ENCODE measurements at regions not wholly inside any gene's neighbourhood (a gene's known extent, or its start where the extent isn't known, plus 50 kb on each side); places are given as distances from the start of the nearest gene placed in this dataset.
"Not testable (repeated sequence)": the region's sequence is repeated elsewhere in the genome, so short reads cannot be mapped to it uniquely, and the experiment has no call there.

DNA sequence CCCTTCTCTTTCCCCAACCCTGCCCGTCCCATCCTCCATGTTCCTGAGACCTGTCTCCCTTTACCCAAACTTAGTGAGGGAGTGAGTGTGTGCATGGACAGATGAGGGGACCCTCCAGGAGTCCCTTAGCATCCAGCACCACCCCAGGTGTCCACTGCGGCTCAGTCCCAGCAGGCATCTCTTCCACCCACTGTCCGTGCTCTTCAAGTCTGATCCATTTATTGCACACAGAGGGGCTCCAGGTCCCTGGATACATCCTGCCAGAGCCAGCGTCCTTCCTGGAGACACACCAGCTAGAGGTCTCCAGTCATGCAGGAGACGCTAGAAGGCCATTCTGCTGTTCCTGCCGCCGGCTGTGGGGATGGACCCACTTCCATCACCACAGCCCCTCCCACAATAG lies 239.2 kb downstream of the ADGRD1 start:
- no peak for FAIRE-seq

DNA sequence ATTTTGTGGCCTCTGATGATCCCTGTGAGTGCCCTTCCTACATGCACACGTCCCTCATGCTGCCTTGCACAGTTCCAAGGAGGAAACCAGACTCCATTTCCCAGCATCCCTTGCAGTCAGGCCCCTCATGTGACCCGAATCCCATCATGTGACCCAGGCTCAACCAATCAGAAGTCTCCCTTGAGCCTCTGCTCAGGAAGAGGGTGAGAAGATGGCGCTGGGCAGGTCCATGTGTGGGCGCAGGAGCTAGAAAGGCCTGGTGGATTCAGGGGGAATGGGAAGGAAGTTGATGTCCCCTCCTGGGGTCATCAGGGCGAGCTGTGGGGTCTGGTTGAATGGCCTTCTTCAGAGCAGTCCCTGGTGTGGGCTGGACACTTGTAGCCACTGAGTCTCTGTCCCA lies 240.5 kb downstream of the ADGRD1 start:
- FAIRE-seq: no peak

DNA sequence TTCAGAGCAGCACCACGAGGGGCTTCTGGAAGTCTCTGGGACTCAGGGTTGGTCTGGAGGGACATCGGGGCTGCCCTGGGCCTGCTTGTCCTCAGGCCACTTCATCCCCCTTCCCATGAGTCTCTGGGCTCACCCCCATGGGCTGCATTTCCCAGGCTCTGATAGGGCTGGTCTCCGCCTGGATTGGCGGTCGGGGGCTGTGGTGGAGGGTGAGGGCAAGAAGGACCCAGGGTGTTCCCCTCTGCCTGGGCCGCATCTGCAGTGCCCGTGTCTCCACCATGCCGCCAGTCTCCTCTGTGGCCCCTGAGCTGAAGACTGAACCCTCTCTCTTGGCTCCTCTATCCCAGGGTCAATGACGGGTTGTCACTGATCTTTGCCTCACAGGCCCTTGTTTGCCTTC lies 242.1 kb downstream of the ADGRD1 start:
- FAIRE-seq: no peak

DNA sequence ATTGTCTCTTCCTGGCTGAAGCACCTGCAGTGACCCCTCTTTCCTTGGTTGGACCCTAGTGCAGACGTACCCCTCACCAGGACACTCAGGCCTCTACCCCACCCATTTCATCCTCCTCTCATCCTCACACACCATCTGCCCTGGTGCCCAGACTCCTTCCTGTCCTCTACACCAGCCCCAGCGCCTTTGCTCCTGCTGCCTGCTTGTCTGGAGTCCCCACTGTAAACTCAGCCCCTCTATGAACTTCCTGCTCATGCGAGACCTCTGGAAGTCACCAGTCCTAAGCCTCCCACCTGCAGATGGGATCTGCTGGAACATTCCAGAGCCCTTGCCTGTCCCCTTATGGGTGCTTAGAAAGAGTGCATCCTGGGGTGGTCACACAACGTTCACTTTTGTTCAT lies 242.5 kb downstream of the ADGRD1 start:
- FAIRE-seq: no peak

DNA sequence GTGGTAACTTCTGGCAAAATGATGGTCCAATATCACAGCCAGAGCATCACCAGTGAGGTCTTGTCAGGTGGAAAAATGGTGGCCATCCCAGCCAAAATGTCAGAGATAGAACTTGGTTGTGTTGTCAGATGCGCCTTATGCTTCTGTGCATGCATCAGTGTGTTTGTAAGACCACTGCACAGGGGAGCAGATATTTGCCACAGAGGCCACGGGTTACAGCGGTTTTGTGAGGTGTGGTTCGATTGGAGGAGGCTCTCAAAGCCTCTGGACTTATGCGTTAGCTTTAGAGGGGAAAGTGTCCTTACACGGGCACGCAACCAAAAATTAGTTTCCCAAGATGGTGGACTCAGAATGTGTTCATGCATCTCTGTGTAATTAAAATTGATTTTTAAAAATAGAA lies 243.8 kb downstream of the ADGRD1 start:
- no peak for FAIRE-seq

DNA sequence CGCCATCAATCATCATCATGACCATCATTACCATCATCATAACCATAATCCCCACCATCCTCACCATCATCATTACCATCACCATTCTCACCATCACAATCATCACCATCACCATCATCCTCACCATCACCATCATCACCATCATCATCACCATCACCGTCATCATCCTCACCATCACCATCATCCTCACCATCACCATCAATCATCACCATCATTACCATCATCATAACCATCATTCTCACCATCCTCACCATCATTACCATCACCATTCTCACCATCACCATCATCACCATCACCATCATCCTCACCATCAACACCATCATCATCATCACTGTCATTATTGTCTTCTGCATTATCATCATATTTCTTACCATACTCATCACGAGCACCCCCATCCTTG lies 245.5 kb downstream of the ADGRD1 start:
- FAIRE-seq: no peak

DNA sequence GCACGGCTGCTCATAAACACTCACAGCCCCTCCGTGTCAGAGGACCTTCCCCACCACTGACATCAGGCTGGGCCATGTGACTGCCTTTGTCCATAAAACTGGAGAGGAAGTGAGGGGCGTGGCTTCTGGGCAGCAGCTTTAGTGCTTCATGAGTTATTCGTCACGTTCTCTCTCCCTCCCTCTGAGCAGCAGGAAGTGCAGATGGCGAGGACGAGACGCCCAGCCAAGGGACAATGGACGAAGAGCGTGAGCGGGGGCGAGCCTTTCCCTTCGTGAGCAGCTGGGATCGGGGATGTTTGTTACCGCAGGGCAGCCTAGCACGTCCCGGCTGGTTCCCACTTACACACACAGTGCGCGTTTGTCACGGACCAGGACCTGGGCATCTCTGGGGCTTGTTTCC lies 248.2 kb downstream of the ADGRD1 start:
- not testable (repeated sequence) for FAIRE-seq

DNA sequence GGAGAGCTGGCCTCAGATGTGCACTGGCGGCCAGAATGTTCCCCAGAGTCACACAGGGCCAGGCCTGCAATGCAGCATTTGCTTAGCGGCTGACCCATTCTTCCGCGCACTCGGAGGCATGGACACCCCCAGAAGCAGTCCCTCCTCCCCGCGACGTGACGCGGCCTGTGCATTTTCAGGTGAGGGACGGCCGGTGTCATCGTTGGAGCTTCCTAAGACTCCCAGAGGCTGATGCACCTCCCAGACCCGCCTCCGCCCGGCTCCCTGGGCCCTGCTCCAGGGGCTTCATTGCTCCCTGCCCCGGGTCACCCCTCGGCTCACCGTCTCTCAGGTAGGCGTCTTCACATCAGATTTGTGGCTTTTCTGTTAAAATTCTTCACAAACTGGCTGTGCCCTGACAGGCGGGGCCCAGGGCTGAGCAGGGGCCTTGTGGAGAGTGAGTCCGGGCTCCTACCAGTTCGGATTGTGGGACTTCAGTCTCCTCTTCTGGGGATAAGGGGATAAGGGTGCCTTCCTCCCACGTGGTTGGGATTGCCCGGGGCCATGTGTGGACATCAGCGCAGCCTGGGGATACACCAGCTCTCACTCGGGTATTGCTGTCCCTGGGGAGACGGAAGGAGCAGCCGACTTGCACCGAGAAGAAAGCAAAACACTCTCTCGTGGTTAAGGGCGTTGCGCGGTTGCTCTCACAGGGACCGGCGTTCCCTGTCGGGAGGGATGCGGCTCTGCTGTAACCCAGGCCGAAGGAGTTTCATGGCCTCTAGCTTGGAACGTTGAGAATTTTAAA lies 249.1 kb downstream of the ADGRD1 start:
- no peak for FAIRE-seq

DNA sequence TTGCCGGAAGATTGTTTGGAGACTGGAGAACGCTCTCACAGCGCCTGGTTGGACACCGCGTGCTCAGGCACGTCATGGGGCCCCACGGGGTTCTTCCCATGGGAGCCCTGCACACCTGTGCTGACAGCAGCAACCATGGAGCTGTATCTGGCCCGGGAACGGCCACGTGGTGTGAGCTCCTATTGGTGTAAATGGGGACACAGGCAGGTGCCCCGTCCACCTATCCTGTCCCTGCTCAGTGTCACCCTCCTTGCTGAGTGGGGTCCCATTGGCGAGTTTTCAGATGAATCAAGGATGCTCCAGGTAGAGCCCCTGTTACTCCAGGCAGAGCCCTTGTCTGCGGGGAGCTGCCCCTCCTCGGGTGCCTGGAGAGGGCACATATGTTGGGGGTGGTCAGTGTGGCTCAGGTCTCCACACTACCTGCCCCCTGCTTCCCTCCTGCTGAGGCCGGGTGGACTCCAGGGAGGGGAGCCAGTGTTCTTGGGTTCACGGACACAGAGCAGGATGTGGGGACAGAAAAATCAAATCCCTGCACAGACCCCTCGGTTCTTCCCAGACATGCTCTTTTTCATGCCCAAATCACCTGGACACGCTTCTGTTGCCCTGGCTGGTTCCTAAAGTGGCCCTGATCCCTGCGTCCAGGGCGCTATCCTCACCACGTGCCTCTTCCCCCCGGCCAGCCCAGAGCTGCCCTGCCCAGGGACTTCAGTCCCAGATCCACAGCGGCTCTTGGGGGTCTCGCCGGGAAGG lies 250.1 kb downstream of the ADGRD1 start:
- no peak for FAIRE-seq

DNA sequence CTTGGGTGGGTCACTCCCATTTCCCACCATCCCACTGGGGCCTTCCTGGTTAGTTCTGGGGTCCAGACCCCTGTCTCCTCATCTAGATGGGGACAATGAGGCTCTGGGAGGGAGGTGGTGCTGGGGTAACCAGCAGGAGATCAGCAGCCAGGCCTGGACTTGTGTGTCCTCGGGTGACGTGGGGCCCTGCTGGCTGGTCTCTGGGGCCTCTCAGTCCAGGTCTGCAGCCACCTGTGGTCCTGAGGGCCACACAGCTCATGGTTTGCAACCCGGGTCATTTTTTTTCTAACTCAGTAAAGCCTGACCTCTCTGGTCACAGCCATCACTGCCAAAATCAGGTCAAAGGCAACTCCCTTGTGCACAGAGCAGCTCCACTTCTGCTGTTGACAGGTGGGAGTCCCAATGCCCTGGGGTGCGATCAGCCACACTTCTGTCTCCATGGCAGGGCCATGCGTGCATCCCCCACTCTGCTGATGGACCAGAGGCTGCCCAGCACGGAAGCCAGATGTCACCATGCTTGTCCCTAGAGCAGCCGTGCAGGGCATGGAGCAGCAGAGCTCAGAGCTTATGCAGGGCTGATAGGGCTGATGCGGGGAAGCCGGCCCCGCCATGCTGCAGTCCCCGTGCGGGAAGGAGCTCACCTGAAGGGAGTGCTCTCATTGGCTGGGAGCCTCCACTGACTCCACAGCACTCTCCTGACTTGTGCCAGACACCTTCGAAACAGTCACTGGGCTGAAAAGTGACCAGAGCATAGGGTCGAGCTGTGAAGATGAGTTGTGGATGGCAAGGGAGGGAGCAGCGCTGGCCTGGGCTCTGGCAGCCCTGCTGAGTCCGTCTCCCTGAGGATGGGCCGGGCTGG lies 250.9 kb downstream of the ADGRD1 start:
- no peak for FAIRE-seq

DNA sequence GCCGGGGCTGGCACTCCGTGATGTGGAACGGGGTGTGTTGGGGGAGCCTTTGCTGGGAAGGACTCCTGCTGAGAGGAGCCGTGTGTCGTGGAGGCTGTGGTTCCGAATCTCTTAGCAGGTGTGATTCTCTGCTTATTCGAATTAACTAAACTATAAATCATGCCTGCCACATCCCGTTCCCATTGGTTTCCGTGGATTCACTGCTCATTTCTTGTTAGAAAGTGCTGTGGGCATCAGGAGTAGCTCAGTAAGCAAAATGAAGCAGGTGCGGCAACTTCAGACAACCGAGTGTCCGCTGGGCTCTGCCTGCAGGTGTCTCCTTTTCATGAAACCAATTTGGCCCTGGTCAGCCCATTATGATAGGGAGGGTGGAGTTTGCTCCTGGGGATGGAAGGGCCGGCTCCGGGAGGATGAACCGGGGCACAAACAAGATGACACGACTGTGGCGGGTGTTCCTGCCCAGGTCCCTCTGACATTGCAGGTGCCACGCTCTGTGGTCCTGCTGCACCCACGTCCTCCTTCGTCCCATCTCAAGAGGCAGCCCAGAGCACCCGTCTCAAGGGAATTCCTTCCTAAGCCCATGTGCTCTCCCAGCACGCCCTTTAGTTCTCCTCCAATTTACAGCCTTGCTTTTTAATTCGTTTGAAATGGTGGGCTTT lies 251.7 kb downstream of the ADGRD1 start:
- FAIRE-seq: not testable (repeated sequence)

DNA sequence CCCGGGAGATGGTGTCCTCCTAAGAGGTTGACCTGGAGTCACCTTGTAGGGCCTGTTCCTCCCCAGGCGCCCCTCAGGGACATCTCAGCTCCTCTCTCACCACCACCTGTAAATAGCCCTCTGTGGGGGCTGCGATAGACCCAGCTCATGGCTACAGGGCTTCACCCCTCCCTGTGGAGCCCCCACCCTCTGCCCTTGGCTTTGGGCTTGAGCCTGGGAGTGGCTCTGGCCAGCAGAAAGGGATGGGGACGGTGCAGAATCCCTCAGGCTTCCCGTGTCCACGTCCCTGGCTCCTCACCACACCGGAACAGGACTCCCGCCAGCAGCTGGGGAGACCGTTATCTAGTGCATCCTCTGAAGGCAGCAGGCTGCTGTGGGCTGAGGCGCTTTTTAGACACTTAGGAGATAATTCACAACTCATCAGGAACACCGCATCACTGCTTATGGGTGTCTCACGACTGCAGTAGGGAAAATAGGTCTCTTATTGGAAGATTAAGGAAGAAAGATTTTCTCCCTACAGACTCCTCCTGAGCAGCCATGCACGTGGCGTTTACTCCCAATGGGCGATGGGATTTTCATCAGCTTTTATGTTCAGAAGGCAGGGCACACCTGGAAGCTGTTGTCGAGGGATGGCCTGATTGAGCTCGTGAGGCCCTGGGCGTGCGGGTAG lies 253.1 kb downstream of the ADGRD1 start:
- FAIRE-seq: not testable (repeated sequence)

DNA sequence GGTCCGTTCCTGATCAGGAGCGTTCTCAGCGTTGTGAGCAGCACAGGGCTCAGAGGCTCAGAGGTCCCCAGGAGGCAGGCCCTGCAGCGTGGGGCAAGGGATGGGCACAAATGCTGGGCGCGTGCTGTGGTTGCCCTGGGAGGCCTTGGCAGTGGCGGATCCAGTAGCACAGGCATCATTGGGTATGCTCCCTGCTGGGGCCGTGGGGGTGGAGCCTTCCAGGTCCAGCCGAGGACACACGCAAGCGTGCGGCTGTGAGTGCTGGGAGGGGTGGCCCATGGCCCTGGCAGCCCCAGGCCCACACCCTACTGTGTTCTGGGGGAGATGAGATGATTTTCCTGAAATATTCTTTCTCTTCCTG lies 253.6 kb downstream of the ADGRD1 start:
- FAIRE-seq: not testable (repeated sequence)

DNA sequence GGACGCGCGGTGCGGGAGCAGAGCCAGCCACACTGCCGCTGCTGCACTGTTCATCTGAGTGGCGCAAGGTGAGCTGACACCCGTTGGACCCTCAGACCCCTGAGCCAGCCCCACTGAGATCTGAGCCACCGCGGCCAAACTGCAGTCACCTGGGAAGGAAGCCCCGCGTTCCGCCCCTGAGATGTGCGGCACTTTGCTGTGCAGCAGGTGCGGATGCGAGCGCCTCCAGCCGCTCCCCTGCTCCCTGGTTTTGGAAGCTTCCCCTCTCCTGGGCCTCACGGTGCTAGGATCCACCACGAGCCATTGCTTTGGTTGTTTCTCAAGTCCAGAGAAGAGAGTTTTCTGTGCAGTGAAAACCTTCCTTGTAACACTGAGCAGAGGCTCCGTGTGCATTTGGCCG lies 254.1 kb downstream of the ADGRD1 start:
- not testable (repeated sequence) for FAIRE-seq

DNA sequence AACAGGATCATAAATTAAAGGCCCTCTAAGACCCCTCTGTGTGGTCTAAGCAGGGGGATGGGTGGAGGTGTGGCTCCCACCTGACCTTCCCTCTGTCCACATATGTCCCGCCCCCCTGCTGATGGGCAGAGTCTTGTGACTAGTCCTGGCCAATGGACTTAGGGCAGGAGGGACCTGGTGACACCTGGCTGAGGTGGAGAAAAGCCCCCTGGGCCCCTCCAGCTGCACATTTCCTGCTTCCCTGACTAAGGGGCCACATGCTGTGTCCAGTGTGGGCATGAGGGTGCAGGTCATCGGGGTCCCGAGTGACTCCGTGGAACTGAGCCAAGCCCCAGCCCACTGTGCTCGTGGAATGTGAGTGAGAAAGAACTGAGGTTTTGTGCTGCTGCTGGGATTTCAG lies 254.7 kb downstream of the ADGRD1 start:
- FAIRE-seq: no peak

DNA sequence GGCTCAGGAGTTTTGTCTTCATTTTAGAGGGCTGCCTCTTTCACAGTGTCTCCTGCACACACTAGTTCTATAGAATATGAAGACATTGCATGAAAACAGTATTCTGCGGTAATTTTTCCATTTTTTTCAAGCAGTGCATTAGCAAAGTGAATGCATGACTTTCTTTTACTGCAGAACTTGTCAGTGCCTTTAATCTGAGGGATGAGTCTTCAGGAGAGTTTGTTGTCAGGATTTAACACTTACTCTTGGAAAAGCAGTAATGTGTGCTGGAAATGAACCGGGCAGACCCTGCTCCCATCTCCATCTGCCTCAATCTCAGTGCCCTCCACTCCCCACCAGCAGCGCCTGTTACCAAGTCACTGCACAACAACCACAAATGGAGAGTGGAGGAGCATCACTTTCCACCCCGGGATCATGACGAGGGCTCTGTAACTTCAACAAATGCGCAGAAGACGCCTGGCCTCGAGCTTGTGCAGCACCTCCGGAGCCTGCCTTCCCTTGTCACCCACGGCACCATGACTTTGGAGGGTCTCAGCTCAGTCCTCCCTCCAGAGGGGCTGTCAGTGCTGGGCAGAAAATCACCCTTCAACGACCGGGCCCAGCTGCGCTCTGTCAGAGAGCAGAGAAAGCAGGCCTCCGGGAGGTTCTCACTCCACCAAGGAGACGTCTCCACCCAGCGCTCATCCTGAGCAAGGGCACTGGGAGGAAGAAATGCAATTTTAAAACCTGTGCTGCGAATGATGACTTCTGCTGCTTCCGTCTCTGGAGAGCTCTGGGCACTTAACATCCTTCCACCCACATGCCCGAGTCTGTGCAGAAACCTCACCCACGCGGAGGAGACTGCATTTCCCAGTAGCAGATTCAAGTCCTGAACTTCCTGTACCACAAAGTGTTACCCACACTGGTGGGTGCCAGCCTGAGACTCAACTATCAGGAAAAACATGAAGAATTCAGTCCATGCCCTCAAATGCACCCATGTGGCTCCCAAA lies 255.7 kb downstream of the ADGRD1 start:
- FAIRE-seq: no peak

DNA sequence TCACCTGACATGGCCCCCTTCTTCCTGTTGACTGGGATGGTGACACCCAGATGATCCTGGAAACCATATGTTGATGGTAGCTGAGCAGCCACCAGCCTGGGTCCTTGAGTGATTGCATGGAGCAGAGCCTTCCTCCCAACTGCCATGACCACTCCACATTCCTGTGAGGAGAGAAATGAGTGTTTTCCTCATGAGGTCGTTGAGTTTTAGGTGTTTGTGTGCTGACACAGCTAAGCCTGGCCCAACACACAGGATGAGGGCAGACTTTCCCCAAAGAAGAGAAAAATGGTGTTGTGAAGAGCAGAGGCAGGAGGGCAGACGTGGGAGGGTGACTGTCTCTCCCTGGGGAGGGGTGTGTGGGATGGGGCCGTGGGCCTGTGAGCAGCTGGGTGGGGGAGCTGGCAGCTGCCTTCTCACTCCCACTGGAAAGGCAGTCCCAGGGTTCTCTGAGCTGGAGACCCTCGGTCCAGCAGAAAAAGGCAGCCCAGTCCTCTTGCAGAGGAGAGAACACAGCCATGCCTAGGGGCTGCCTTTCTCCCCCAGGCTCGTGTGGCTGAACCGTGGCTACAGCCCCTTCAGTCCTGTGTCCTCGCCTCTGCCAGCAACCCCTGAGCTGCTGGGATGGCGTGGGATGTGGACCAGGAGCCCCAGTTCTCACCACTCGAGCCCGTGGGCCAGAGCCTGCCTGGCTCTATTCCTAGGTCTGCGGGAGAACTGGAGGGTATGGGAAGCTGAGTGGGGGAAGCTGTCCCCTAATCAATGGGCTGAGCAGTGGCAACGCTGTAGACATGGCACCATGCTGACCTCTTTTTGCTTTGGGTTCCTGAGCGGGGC lies 257.0 kb downstream of the ADGRD1 start:
- FAIRE-seq: no peak

DNA sequence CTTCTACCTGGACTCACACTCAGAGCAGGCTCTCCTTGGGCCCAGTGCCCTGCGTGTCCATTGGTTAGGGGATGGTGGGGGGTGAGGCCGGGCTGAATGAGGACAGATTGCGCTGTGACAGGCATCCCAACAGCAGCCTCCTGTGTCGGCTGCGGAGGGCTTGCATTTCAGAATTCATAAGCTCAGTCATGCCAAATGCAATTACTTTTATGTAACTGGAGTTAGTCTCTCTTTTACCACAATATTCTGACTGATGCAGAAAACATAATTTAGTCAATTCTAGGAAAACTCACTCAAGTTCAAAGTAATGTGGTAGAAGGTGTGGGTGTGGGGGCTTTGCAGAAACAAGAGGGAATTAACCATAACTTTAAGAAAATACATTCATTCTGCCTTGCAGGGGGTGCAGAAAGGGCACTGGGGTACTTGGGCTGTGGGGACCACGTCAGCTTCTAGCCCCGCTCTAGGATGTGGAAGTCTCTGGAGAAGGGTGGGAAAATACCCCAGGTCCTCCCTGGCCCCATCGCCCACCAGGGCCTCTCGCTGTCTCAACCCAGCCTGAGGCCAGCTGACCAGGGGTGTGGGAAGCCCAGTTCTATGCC lies 257.7 kb downstream of the ADGRD1 start:
- FAIRE-seq: no peak

DNA sequence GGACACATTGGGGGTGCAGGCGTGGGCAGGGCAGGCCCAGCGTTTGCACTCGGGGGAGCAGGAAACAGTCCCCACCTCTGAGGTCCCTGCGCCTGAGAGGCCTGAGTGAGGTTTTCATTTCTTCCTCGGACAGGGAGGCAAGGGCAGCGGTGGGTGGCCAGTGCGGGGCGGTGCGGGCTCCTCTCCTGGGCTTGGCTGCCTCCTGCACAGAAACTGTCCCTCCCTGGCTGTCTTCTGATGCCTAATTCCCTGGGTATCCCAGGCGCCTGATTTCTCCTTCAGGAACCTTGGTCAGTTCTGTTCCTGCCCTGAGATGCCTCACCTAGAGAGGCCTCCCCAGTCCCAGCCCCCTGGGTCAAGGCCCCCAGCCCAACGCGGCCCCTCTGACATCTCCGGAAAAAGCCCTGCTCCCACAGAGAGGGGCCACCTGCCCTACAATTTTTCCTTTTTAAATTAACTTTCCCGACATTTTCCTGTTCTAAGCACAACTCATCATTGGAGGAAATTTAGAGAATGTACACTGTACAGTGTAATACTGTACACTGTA lies 260.3 kb downstream of the ADGRD1 start:
- no peak for FAIRE-seq
